ENCODE measurements at regions not wholly inside any gene's neighbourhood (a gene's known extent, or its start where the extent isn't known, plus 50 kb on each side); places are given as distances from the start of the nearest gene placed in this dataset.
A peak's percentile ranks its signal among the peaks of the same experiment; 100 is the strongest.

- DNase-seq, result no peak
Measured at GRCh38 chr10:128222332-128222849, 96.2 kb upstream of the MKI67 start.

DNA sequence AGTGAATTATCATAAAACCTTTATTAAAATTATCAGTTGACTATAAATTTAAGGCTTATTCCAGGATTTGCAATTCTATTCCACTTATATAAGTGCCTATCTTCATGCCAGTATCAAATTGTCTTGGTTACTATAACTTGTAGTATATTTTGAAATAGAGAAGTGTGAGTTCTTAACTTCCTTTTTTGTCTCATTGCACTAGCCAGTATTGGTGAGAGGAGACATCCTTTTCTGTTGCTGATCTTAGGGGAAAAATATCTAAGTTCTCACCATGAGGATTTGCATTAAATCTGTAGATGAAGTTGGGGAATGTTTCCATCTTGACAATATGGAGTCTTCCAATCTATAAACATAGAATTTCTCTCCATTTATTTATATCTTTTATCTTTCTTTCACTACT, 104.2 kb upstream of the MKI67 start:
- no peak for DNase-seq

DNA sequence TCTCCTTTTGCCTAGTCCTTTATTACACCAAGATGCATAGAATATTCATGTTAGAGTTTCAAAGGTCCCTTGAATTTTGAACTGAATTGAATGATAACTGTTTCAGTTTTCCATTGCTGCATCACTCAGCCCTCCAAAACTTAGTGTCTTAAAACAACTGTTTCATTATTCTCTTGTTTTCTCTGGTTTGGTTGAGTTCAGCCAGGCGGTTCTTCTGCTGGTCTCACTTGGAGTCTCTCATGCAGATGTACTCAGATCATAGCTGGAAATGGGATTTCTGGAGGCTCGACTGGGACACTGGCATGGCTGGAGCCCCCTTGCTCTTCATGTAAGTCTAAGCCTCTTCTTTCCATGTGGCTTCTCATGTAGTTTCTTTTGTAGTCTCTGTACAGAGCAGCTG, 107.2 kb upstream of the MKI67 start:
- DNase-seq, result no peak

GRCh38 chr10:128237710-128238109, 111.5 kb upstream of the MKI67 start:
- no peak for DNase-seq

- DNase-seq, result no peak
Measured at GRCh38 chr10:128241023-128241422, 114.8 kb upstream of the MKI67 start.

DNA sequence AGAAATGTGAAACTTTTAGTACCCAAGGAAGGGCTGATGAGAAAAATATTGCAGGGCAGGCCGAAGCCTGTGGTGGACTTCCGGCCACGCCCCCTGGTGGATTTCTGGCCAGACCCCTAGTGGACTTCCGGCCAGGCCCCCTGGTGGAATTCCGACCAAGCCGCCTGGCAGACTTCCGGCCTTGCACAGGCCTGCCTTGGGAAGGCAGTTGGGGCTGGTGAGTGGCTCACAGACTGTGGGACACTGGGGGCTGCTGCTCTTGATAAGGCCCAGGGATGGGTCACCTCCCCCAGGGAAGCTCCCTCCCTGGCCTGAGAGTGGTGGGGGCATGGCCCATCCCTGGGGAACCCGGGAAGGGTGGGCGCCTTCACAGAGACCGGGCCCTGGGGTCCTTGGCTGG, 116.4 kb upstream of the MKI67 start:
- DNase-seq, result no peak

- no peak for DNase-seq
Measured at GRCh38 chr10:128245026-128245425, 118.8 kb upstream of the MKI67 start.

DNA sequence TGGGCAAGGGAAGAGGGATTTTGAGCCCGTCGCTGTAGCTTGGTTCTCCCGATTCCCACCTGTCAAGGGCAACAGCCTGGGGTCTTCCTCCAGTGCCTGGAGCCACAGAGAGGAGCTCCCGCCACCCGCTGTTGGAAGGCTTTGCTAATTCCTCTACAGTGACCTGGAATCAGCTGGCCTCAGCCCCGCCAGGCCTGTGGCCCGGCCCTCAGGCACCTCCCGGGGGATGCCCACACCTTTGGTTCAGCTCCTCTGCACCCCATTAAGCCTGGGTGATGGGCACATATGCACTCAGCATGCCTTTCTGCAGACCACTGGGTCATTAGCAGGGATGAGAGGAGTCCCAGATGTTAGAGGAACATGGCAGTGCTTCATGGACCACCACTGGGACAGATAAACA, 121.4 kb upstream of the MKI67 start:
- DNase-seq, result no peak

- DNase-seq, result no peak
Measured at GRCh38 chr10:128254476-128254875, 128.3 kb upstream of the MKI67 start.

DNA sequence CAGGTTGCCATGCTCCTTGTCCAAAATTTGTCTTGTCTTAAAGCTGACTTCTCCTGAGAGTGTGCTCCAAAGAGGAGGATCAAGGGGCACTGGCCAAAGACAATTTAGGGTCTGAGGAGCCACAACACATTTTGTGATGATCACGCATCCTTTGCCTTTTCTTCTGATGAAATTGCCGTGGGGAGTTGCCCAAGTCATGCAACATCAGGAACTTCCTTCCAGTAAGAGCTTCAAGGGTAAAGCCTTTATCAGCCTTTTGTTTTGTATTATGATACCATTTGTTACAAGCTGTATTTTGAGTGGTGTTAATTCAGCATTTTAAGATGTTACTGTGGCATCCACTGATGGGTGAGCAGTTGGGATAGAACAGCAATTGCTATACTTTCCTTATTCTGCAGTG, 131.2 kb upstream of the MKI67 start:
- no peak for DNase-seq

GRCh38 chr10:128258421-128258976, 132.3 kb upstream of the MKI67 start:
- no peak for DNase-seq

GRCh38 chr10:128263891-128264688, 137.9 kb upstream of the MKI67 start:
- DNase-seq, result peak; percentile 3

- DNase-seq, result no peak
Measured at GRCh38 chr10:128265596-128265995, 139.4 kb upstream of the MKI67 start.

GRCh38 chr10:128267581-128267980, 141.4 kb upstream of the MKI67 start:
- no peak for DNase-seq

DNA sequence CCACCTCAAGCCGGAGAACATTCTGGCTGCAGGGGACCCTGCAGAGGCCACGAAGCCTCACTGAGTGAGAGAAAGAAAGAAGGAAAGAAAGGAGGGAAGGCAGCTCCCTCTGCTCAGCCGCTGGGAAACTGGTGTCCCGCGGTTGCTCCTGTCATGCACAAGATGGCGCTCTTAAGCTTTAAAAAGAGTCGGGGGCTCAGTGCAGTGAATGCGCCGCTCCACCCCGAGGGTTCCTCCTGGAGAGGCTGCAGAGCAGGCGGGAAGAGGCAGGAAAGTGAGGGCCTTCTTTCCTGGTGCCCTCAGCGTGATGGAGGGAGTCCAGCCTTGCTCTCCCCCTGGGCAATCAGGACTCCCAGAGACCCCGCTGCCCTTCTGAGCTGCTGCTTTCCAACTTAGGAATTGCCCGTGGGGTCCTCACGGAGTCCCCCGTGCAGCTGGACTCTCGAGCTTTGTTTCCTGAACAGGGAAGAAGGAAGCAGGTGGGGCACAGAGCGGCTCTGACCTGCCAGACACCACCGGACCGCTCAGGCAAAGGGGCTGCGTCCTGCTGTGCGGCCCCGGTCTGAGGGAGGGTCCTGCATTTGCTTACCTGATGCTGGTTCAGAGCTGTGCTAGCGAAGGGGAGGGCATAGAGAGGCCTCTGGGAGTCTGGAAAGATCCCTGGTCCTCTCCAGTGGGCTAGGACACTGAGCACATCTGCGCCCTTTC, 141.9 kb upstream of the MKI67 start:
- DNase-seq, result peak; percentile 29

DNA sequence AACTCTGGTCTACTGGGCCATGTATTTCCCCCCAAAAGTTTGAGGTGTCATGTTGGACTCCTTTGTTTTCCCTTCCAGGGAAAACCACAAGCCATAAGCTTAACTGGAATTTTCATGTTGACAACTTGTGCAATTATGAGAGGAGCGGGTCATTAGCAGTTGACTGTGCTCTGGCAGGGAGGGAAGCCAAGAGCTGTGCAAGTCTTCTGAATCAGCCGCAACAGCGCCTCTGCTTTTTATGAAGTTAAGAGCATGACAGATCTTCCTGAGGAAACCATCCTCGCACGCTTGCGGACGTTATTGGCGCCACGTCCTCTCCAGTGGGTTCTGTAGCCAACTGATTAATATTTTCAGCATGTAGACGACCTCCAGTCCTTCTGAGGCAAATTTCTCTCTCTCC, 148.7 kb upstream of the MKI67 start:
- no peak for DNase-seq

- DNase-seq, result no peak
Measured at GRCh38 chr10:128275388-128276177, 149.4 kb upstream of the MKI67 start.

DNA sequence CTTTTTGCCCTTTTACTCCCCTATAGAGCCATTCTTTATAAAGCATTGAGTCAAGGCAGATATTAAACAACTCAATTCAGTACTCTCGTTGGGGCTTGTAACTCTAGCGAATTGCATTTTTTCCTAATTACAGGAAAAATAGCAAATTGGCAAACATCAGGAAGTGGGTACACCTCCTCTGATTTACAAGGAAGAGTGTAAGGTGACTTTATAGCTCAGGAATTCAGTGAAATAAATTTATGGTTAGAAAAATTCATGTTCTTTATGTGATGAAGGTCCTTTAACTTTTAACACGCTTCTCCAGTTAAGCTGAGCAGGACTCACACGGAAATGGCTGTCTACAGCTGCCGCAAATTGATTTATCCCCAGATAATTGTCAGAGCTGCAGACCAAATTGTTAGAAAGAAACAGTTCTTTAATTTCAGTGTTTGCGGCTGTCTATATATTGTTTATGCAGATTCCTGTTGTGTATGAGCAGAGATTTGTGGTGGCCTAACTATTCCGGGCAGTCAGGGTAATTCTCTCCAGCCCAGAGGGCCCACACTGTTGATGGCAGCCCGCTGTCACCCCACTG, 151.1 kb upstream of the MKI67 start:
- DNase-seq, result no peak

DNA sequence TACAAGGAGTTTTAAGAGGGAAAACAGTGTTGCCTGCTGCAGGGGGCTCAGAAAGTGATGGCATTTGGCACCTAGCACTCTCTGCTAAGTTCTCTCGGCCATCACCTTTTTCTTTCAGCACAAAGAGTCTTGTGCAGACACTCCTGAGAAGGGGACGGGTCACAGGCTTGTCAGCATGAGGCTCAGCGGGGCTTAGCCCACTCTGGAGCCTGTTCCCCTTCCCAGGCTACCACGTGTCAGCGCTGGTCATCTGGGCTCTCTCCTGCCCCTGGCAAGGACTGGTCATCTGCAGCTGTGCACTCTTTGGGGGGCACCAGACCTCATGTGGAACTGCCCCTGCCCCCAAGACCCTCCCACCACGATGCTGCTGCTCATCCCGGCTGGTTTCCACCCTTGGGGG, 152.1 kb upstream of the MKI67 start:
- no peak for DNase-seq

DNA sequence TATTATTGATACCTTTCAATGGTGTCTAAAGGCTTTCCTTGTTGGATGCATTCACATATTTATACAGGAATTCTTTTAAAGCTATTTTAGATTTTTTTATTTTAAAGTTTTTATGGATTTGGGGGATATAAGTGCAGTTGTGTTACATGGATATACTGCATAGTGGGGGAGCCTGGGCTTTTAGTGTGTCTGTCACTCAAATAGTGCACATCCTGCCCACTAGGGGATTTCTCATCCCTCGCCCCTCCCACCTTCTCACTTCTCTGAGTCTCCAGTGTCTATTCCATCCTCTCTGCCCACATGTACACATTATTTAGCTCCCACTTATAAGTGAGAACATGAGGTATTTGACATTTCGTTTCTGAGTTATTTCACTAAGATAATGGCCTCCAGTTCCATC, 154.0 kb upstream of the MKI67 start:
- no peak for DNase-seq

DNA sequence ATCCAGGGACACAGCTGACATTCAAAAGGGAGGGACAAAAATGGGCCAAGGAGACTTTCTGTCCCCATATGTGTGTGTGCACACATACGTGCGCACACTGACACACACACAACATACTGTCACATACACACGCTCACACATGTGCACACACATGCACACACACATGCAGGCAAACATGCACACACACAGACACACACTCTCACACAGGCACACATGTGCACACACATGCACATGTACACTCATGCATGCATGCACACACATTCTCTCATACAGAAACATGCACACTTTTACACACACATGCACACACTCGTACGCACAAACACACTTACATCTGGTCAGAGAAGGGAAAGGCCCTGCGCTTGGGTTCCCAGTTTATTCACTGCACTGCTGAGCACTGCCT, 155.1 kb upstream of the MKI67 start:
- DNase-seq, result no peak

DNA sequence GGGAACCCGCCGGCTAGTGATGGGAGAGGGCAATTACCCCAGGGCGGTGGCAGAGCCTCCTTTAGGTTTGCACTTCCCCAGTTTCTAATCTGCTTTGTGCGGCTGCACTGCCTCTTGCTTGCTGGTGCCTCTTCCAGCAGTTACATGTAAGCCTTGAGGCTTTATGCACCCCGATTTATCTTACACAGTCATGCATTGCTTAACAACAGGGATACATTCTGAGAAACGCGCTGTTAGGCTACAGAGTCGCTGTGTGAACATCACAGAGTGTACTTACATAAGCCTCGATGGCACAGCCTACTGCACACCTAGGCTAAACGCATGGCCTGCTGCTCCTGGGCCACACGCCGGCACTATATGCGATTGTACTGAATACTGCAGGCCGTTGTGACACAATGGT, 155.6 kb upstream of the MKI67 start:
- no peak for DNase-seq

All from NCI-H2227 treated with DMSO at 0.1 percent for 48 hours (cell line).